ENCODE measurements at regions not wholly inside any gene's neighbourhood (a gene's known extent, or its start where the extent isn't known, plus 50 kb on each side); places are given as distances from the start of the nearest gene placed in this dataset.

- H3K36me3 ChIP-seq = no peaks in the 10 kb centered on the region
- no peak overlapping the region for H3K4me3 ChIP-seq
- no peaks in the 10 kb centered on the region for H3K9me3 ChIP-seq
- H3K27ac ChIP-seq = no peak overlapping the region
- H3K27me3 ChIP-seq = no peaks in the 10 kb centered on the region
- H3K4me1 ChIP-seq = no peaks in the 10 kb centered on the region
- TF ChIP-seq CTCF (IDR thresholded peaks at IDR 0.05) = no peak
- no peak for TF ChIP-seq POLR2A (IDR thresholded peaks at IDR 0.05)
- DNase-seq = no peak
Measured at GRCh38 chr15:98203872-98204660, 243.6 kb downstream of the ARRDC4 start.

- Histone ChIP-seq H3K9me3 (no peaks in the 10 kb centered on the region), H3K4me1 (no peaks in the 10 kb centered on the region), H3K4me3 (no peak overlapping the region), H3K27me3 (no peaks in the 10 kb centered on the region), H3K36me3 (no peaks in the 10 kb centered on the region), H3K27ac (no peak overlapping the region)
- no peak for TF ChIP-seq CTCF (IDR thresholded peaks at IDR 0.05)
- no peak for TF ChIP-seq POLR2A (IDR thresholded peaks at IDR 0.05)
- no peak for DNase-seq
Measured at GRCh38 chr15:98207928-98208327, 247.4 kb downstream of the ARRDC4 start.

GRCh38 chr15:98213346-98213979 lies 253.0 kb downstream of the ARRDC4 start:
- H3K4me1 ChIP-seq = no peaks in the 10 kb centered on the region
- H3K36me3 ChIP-seq = no peaks in the 10 kb centered on the region
- no peak for DNase-seq
- no peak overlapping the region for H3K27ac ChIP-seq
- H3K4me3 ChIP-seq = no peak overlapping the region
- TF ChIP-seq POLR2A (IDR thresholded peaks at IDR 0.05) (no peak), CTCF (IDR thresholded peaks at IDR 0.05) (no peak)
- H3K27me3 ChIP-seq = no peaks in the 10 kb centered on the region
- H3K9me3 ChIP-seq = no peaks in the 10 kb centered on the region

- Histone ChIP-seq H3K4me3 (no peak overlapping the region), H3K9me3 (no peaks in the 10 kb centered on the region), H3K36me3 (no peaks in the 10 kb centered on the region), H3K27me3 (no peaks in the 10 kb centered on the region), H3K27ac (no peak overlapping the region), H3K4me1 (no peaks in the 10 kb centered on the region)
- TF ChIP-seq CTCF (IDR thresholded peaks at IDR 0.05) = no peak
- TF ChIP-seq POLR2A (IDR thresholded peaks at IDR 0.05) = no peak
- DNase-seq = no peak
Measured at GRCh38 chr15:98216166-98216565, 255.7 kb downstream of the ARRDC4 start.

GRCh38 chr15:98217356-98217755 lies 256.9 kb downstream of the ARRDC4 start:
- TF ChIP-seq CTCF (IDR thresholded peaks at IDR 0.05) (no peak), POLR2A (IDR thresholded peaks at IDR 0.05) (no peak)
- H3K27ac ChIP-seq = no peak overlapping the region
- H3K4me3 ChIP-seq = no peak overlapping the region
- no peaks in the 10 kb centered on the region for H3K4me1 ChIP-seq
- no peaks in the 10 kb centered on the region for H3K36me3 ChIP-seq
- DNase-seq = no peak
- no peaks in the 10 kb centered on the region for H3K27me3 ChIP-seq
- H3K9me3 ChIP-seq = no peaks in the 10 kb centered on the region
